AG04450 (cell line): ENCODE measurements at regions not wholly inside any gene's neighbourhood (a gene's known extent, or its start where the extent isn't known, plus 50 kb on each side); places are given as distances from the start of the nearest gene placed in this dataset.

Experiments used
- CTCF ChIA-PET: fragments of 300-600, 350-600 bp; formaldehyde crosslinking; extraction: SDS; loops from one replicate; lab custom pipeline; 2022; ENCODE audit warnings: antibody characterized with exemption, inconsistent platforms; lab: Charles Lee
- POLR2A ChIA-PET: fragments of 350-600 bp; formaldehyde crosslinking; extraction: SDS; loops from one replicate; lab custom pipeline; 2021; ENCODE audit warnings: antibody characterized with exemption, inconsistent platforms; lab: Yijun Ruan, JAX
- DNase-seq: peaks from one replicate; pipeline ENCODE4 v3.0.0-alpha.2; 2011; ENCODE audit warnings: low read depth, low spot score
- H3K27ac ChIP-seq: one replicate; pipeline ENCODE4 v1.5.1; 2012; ENCODE audit warnings: low read depth, low read length, control low read depth
- H3K27me3 ChIP-seq: one replicate; pipeline ENCODE4 v1.6.0; 2012; ENCODE audit warnings: low read length; ENCODE audit not compliant: control insufficient read depth, insufficient read depth
- H3K4me3 ChIP-seq: 2 replicates; pipeline ENCODE4 v1.5.1; 2011; ENCODE audit warnings: mild to moderate bottlenecking, low read depth, low read length, control low read depth
- H3K9me3 ChIP-seq: 2 replicates; pipeline ENCODE4 v1.5.1; 2012; ENCODE audit warnings: low read length; ENCODE audit not compliant: control insufficient read depth, insufficient read depth
- CTCF ChIP-seq: IDR thresholded peaks from 2 replicates; pipeline ENCODE4 v1.5.1; 2011; ENCODE audit warnings: low read depth, low read length, control low read depth, inconsistent platforms

- no peaks in the 10 kb centered on the region for H3K27me3 ChIP-seq
- ChIA-PET POLR2A (no interaction called here), CTCF (no interaction called here)
- no peak for TF ChIP-seq CTCF
- H3K4me3 ChIP-seq: no peak overlapping the region
- no peak overlapping the region for H3K27ac ChIP-seq
- H3K9me3 ChIP-seq: peaks cover 11% of the 10 kb centered on the region
- DNase-seq: no peak
Observed at GRCh38 chr1:218507355-218508002, 162.3 kb downstream of the TGFB2 start.

GRCh38 chr1:218510153-218510772, 165.1 kb downstream of the TGFB2 start:
- no peak for TF ChIP-seq CTCF
- Histone ChIP-seq H3K27ac (no peak overlapping the region), H3K27me3 (no peaks in the 10 kb centered on the region), H3K4me3 (no peak overlapping the region), H3K9me3 (peaks cover 11% of the 10 kb centered on the region)
- no peak for DNase-seq
- ChIA-PET CTCF (interaction anchor here (0.6 kb wide), 1 partner anchor 16 kb away, joined by 3 read pairs; no protein-coding TSS in a partner anchor), POLR2A (no interaction called here)

GRCh38 chr1:218513328-218513727, 168.2 kb downstream of the TGFB2 start:
- DNase-seq: no peak
- Histone ChIP-seq H3K9me3 (no peaks in the 10 kb centered on the region; the same call in 1 of the 2 replicates), H3K4me3 (no peak overlapping the region), H3K27me3 (no peaks in the 10 kb centered on the region), H3K27ac (no peak overlapping the region)
- POLR2A ChIA-PET: no interaction called here
- CTCF ChIA-PET: no interaction called here
- TF ChIP-seq CTCF: no peak

GRCh38 chr1:218514689-218515088, 169.6 kb downstream of the TGFB2 start:
- no peaks in the 10 kb centered on the region for H3K9me3 ChIP-seq
- TF ChIP-seq CTCF: no peak
- no peaks in the 10 kb centered on the region for H3K27me3 ChIP-seq
- CTCF ChIA-PET: interaction anchor here (1.1 kb wide), 1 partner anchor 10 kb away, joined by 4 read pairs; no protein-coding TSS in a partner anchor
- no peak overlapping the region for H3K4me3 ChIP-seq
- no peak for DNase-seq
- no peak overlapping the region for H3K27ac ChIP-seq
- POLR2A ChIA-PET: no interaction called here

GRCh38 chr1:218516526-218516925, 171.4 kb downstream of the TGFB2 start:
- no peak for DNase-seq
- Histone ChIP-seq H3K9me3 (no peaks in the 10 kb centered on the region), H3K27me3 (no peaks in the 10 kb centered on the region), H3K27ac (no peak overlapping the region), H3K4me3 (no peak overlapping the region)
- POLR2A ChIA-PET: interaction anchor here (1.1 kb wide), 1 partner anchor 171 kb away, joined by 3 read pairs; the partner anchor contains the start of gene TGFB2
- TF ChIP-seq CTCF: no peak
- CTCF ChIA-PET: interaction anchor here (0.6 to 1.6 kb wide), 5 partner anchors 17 to 1296 kb away, joined by 3 to 5 read pairs (median 3); no protein-coding TSS in a partner anchor
